GM18508 (cell line): ENCODE measurements at regions not wholly inside any gene's neighbourhood (a gene's known extent, or its start where the extent isn't known, plus 50 kb on each side); places are given as distances from the start of the nearest gene placed in this dataset.

Experiments used
- ATAC-seq: cut with Tn5 transposase; IDR thresholded peaks from one replicate; pipeline ENCODE4 v1.9.1; 2021; ENCODE audit warnings: moderate number of reproducible peaks; ENCODE audit not compliant: insufficient read depth, unreplicated experiment

DNA sequence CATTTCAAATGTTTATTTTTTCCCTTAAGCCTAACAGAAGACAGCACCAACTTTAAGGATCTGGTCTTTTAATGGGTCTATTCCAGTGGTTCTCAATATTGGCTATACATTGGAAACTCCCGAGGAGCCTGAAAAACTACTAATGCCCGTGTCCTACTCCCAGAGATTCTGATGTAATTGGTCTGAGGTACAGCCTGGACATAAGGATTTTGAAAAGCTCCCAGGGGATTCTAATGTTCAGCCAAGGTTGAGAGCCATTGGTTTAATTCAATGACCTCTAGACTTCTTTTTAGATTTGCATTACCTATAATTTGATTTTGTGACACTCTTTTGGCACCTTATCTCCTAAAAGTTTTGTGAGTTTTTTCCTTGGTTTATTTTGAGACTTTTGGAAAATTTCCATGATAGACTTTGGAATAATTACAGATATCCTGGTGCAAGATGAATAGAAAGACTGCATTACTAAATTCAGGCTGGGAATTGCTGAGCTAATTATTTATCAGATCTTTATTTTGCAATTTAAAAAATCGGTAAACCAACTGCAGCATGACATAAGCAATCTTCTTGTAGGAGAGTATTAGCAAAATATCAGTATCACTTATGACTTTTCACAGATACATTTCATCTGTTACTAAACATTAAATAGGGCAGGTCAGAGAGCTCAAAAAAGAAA lies 91.5 kb upstream of the ELL2 start:
- no peak for ATAC-seq

DNA sequence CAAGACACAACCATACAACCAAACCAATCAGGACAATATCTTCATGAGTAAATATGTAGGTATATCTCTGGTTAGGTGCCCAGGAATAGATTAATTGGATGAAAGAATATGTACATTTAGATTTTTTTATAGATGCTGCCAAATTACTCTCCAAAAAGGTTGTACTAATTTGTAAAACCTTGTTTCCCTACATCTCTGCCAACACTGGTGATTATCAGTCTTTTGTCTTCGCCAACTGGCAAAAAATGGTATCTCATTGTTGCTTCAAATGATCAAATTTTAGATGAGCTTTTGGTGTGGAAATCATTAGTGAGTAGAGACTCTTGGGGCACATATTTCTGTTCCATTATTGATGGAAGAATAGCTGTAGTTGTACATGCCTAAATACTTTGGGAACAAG lies 90.7 kb upstream of the ELL2 start:
- ATAC-seq, result no peak

DNA sequence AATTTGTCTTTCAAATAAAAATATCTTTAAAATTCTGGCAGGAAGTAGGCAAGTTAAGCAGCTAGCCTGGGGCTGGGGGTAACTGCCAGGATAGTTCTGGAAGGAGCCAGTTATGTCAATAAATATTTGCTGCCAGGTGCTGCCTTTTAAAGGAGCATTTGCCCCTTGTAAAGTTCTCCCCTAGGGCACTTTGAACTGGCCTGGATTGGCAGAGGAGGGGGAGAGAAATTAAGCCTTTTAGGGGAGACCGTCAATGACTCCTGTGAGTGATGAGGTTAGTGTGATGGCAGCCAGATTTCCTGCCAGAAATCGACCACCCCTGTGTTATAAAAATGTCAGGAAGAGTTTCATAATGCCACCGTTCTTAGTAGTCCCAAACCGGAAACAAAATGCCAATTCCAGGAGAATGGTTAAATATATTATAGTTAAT lies 89.8 kb upstream of the ELL2 start:
- ATAC-seq, result no peak

DNA sequence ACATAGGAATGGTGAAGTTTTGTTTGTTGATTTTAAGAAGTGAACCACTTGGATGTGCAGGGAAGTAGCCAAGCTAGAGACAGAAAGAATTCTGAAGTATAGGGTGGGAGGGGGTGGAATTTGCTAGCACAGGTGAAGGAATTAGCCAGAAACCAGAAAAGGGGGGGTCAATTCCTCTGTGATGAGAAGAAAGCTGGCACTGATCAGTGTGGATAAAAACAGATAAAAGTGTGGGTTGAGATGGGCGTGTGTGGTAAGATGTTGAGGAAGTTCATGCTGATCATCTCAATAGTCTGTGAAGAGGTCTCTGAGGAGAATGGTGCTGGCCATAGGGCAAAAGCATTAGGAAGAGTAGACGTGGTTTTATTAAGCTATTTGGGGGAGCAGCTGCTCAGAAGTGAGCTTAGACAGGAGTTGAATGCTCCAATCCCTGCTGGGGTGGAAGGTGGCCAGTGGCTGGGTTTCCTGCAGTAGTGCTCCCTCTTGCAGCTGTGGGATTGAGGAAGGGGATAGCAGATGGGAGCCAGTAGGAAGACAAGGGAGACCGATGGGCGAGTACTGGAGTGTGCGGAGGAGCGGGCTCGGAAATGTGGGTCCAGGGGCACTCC lies 88.7 kb upstream of the ELL2 start:
- no peak for ATAC-seq

DNA sequence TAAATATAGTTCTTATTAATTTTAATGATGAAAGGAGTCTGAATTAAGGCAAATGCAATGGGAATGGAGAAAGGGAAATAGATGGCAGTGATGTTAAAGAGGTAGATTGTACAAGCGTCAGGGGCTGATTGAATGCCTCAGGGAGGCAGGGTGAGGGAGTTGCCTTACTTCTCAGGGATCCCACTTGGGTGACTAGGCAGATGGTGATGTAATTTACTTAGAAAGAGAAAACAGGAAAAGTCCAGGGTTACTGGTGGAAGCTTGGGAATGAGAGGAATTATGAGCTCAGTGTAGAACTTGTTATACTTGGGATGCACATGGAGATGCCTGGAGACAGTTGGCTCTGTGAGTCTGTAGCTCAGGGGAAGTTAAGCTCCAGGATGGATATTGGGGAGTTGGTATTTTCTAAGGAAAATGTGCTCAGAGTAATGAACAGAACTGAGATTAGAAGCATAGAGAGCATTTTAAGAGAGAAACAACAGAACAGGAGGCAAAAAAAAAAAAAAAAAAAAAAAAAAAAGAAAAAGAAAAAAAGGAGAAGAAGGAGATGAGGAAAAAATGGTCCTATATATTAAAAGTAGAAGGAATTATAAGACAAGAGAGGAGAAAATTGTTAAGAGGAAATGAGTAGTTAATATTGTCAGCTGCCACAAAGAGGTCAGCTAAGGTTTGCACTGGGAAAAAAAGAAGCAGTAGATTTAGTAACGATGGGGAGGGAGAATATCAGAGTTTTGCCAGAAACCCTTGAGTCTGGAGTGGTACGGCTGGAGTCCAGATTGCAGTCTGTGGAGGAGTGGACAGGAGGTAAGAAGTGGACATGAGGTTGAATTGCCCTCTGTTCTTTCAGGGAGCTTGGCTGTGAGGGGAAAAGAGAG lies 88.0 kb upstream of the ELL2 start:
- ATAC-seq, result no peak

DNA sequence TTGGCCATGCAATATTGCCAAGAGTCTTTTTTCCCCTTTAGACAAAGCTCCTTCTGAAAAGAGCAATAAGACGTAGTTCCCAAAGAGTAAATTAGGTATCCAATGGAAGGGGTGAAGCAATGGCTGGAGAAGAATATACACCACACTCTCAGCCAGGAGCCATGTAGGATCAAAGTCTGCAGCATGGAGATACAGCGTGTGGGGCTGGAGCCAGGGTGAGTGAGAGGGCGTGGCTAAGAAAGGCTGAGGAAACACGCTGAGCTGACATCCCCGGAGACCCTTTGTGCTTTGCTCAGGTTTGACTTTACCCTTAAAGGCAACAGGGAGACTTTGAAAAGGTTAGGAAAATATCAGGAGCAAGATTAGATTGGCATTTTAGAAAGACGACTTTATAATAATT lies 87.1 kb upstream of the ELL2 start:
- ATAC-seq, result no peak

DNA sequence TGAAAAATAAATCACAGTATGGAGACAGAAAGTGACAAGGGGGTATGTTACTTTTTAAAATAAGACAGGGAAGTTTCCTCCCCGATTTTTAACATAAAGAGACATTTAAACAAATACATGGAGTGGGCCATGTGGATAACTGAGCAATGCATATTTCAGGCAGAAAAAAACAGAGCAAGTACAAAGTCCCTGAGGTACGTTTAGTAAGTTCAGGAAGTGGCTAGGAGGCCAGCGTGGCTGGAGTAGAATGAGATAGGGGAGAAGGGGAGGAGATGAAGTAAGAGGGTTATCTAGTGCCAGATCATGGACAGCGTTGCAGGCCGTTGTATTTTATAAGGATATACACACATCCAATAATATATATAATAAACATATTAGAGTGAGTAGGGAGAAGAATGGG lies 84.2 kb upstream of the ELL2 start:
- no peak for ATAC-seq

DNA sequence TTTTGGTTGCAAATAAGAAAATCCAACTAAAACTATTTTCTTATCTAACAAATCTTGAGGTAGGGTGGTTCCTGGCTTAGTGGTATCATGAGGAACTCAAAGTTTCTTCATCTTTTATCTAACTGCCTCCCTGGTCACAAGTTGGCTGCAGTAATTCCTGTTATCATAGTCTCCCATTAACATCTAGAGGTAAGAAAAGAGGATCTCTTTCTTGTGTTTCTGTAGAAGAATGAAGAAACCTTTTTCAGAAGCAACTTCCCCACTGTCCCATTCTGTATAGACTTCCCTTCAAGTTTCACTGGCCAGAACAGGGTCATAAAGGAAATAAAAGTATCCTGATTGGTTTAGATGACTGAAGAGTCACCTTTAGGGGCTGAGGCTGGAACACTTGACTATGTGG lies 81.8 kb upstream of the ELL2 start:
- no peak for ATAC-seq

DNA sequence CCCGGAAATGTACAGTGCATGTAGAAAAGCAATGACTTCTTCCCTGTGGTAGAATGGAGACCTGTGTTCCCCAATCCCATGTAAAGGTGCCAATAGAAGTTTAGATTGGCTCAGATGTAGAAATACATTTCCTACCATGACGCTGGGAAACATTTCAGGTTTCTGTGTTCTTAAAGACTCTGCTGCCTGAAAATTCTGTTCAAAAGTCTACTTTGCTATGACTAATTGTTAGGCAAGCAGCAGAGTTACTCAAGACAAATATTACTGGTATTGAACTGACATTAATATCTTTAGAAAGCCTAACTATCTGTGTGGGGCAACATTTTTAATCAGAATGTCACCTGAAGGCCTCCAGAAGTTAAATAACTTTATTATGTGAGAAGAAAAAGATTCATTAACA lies 75.5 kb upstream of the ELL2 start:
- no peak for ATAC-seq

DNA sequence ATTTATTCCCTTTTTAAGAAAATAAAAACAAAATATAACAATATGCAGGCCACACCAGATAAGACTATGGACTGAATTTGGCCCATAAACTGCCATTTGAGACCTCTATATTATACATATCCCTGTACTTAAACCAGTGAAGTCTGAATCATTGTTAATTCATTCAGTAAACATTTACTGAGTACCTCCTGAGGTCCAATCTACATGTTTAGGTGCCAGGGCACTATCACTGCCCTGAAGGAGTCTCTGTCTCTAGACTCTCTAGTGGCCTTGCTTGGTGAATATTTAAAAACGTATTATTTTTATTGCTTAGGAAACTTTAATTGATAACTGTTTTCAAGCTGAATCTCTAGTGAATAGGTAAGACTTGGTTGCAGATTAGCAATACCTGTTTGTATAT lies 74.7 kb upstream of the ELL2 start:
- no peak for ATAC-seq

DNA sequence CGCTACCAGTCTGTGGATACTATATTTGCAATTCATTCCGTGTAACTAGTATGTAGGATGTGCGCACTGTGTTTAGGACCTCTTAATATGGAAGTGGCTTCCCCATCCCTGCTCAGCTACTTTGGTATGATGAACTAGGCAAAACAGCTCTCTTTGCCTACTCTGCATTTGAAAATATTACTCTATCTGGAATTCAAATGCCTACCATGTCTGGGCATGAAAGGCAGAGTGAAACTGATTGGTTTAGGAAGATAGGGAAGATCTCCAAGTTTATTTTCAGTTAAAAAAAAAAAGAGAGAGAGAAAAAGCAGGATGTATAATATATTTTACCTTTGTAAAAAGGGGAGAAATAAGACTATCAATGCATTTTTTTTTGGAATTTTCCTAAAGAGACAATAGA lies 74.1 kb upstream of the ELL2 start:
- no peak for ATAC-seq

DNA sequence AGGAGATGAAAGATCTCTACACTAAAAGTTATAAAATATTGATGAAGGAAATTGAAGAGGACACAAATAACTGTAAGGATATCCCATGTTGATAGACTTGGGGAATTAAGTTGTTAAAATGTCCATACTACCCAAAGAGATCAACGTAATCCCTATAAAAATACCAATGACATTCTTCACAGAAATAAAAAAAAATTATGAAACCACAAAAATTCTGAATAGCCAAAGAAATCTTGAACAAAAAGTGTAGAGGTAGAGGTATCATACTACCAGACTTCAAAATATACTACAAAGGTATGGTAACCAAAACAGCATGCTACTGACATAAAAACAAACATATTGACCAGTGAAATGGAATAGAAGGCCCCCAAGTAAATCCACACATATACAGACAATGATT lies 71.5 kb upstream of the ELL2 start:
- ATAC-seq, result no peak

DNA sequence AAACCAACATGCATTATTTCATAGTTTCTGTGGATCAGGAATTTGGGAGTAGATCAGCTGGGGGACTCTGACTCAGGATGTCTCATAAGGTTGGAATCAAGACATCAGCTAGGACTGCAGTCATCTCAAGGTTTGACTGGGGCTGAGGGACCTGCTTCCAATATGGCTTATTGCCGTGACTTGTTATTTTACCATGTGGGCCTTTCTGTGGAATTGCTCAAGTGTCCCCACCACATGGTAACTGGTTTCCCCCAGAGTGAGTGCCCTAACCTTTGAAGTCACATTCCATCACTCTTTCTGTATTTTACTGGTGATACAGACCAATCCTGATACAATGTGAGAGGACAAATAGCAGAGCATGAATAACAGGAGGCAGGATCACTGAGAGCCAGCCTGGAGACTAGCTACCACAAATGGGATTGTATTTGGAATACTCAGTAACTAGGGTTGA lies 70.2 kb upstream of the ELL2 start:
- ATAC-seq, result no peak

DNA sequence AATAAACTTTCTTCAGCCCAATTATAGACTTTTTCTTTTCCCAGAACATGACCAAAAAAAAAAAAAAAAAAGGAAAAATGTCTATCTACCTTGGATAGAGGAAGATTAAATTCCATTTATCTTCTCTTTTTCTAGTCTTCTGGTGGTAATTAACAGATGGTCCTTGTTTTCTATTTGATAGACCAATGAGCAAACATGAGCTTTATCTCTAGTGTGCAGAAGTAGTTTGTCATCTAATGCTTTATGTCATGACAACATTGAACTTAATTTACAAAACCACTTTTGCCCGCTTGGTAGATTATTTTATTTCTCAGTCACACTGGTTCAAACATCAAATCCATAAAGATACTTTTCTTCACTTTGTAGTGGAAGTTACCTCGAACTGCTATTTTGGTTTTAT lies 69.5 kb upstream of the ELL2 start:
- no peak for ATAC-seq

DNA sequence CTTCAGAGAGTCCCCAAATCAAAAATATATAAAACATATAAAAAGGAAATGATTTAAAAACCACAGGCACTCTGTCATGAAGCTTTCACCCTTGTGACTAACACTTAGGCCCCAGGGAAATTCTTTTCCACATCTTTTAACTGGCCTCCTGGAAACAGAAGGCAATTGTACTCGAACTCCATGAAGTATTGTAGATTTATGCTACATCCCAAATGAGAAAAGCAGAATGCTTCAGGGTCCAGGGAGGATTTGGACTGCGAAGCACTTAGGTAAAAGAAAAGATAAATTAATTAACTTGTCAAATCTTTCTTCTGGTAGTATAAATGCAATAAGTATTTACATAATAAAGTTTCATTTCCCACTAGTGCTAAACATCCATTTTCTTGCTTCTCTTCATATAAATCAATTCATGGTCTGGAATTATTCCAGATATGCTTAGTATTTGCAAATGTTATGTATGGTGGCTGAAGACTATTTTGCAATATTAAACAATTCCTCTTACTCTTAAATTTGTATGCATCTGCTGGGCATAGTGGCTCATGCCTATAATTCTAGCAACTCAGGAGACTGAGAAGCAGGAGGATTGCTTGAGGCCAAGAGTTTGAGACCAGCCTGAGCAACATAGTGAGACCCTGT lies 64.9 kb upstream of the ELL2 start:
- no peak for ATAC-seq

DNA sequence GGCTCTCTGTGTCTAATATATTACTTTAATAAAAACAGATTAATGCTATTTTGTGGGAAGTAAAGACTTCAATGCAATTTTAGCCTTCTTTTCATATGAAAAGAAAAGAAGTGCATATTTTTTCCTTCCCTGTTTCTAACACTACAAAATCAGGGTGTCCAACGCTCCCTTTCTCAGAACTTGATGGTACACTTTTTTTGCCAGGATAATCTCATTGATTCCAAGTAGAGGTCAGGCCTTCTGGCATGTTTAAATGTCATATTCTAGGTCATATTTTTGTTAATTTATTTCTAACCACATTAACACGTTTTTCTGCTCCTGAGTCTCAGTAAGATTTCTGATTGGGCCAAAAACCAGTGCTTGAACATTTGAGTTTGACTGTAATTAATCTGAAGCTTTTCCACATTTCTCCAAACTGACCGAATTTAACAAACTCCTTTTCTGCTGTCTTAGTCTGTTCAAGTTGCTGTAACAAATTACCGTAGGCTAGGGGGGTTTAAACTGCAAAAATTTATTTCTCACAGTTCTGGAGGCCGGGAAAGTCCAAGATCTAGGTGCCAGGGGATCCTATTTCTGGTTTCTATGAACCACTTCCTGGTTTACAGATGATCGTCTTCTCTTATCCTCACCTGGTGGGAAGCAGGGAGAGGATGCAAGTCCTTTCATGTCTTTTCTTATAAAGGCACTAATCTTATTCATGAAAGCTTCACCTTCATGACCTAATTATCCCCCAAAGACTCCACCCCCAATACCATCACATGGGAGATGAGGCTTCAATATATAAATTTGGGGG lies 63.2 kb upstream of the ELL2 start:
- ATAC-seq, result no peak

DNA sequence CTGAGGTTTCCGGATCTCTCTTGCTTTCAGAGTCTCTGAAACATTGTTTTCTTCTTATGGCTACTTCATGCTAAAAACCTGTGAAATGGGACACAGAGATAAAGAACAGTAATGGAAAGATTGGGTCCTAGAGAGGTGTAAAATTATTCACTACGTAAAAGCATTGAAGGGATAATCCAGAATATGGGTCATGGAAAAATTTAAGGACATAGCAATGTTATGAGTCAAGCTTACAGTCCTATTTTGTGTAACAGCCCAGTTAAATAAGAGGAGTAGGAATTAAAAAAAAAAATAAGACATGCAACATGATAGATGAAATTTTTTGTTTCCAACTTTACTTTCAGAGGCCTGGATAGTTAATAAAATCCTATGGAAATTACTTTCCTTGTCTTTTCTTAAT lies 61.9 kb upstream of the ELL2 start:
- ATAC-seq, result no peak

DNA sequence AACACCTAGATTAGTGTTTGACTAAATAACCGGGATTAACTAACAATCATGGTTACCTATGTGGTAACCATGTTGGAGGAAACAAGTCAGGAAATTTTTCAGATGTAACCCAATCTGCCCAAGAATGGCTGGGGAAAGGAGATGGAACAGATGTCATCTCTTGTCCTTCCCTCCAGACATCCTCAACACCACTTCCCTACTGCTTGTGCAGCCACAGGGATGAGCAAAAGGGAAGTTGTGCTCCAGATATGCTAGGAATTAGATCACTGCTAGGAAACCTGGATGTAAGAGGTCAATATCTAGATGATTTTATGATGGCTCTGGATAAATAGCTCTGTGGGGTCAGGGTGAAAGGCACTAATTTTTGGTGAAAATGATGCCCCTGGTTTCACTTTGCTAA lies 61.3 kb upstream of the ELL2 start:
- no peak for ATAC-seq

DNA sequence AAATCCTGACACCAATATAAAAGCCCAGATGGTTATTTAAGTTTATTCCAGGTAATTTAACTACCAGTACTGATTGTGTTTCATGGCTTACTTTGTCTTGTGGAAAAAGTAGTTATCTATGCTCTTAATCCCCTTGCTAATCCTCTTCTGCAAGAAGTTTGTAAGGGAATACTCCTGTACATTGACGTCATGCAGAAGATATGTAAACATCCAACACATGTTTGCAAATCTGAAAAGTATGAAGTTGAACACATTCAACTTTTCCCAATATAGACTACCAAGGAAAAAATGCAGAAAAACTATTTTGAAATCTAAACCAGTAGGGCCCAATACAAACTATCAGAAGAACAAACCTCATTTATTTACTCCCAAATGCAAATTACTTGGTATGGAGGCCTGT lies 56.3 kb upstream of the ELL2 start:
- ATAC-seq, result no peak

DNA sequence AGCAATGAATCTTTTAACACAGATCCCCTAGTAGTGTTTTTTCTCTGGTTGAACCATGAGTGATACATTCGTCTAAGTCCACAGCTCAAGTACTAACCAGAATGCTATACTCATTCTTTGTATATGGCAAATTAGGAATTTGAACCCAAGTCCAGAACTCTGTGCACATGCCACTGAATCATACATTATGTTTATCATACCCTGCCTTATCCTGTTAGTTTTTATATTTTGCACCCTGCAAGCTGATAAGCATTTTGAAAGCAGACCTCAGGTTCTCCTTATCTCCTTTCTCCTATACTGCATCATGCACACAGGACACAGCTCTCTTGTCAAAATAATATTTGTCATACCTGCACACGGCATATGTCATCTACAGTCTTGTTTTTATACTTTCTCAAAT lies 54.6 kb upstream of the ELL2 start:
- no peak for ATAC-seq
